HCT116 (cell line): ENCODE measurements at regions not wholly inside any gene's neighbourhood (a gene's known extent, or its start where the extent isn't known, plus 50 kb on each side); places are given as distances from the start of the nearest gene placed in this dataset.

Experiments
- ATAC-seq: fragments of 200-7000 bp; cut with Tn5 transposase; 2 replicates; pipeline ENCODE4 v1.9.1; 2020; ENCODE audit warnings: mild to moderate bottlenecking, moderate library complexity
- BruUV-seq: library from RNA; stranded (reverse); fragments of 400-500 nt; replicated peaks from 2 replicates; lab custom pipeline; 2021; lab: Mats Ljungman, UMichigan
- CTCF ChIA-PET: fragments of 300-600 bp; sonication (Branson Sonifier 250); formaldehyde crosslinking; loops from one replicate; lab custom pipeline; 2021; ENCODE audit warnings: antibody characterized with exemption; lab: Charles Lee
- POLR2A ChIA-PET: fragments of 300-600, 350-600 bp; sonication (Branson Sonifier 250); formaldehyde crosslinking; loops from one replicate; lab custom pipeline; 2021; ENCODE audit warnings: antibody characterized with exemption; lab: Charles Lee
- RAD21 ChIA-PET, 2 experiments: fragments of 300-600 bp; sonication (Branson Sonifier 250); formaldehyde crosslinking; loops; one replicate each; lab custom pipeline; 2023; ENCODE audit warnings: low total read pairs in 2 of 2; ENCODE audit not compliant: uncharacterized antibody in 2 of 2, unreplicated experiment in 2 of 2, low non-redundant PET in 1 of 2; lab: Charles Lee
- DNase-seq: peaks from one replicate; pipeline ENCODE4 v3.0.0-alpha.2; 2010; ENCODE audit warnings: low read depth, low spot score
- H2AFZ ChIP-seq: fragments of 200-600 bp; shearing (Covaris generic), sonication (generic); 2 replicates; pipeline ENCODE4 v1.6.1; 2017; ENCODE audit warnings: low read depth, mixed run types, mixed read lengths, antibody characterized with exemption, low read length; ENCODE audit not compliant: poor library complexity, severe bottlenecking
- H3K27ac ChIP-seq: 2 replicates; pipeline ENCODE4 v1.5.1; 2012; ENCODE audit warnings: low read depth, low read length
- H3K27me3 ChIP-seq: fragments of 200-600 bp; sonication (generic); 2 replicates; pipeline ENCODE4 v1.6.1; 2016; ENCODE audit warnings: mixed run types, low read length, mixed read lengths; ENCODE audit not compliant: insufficient read depth
- H3K36me3 ChIP-seq, 2 experiments: fragments of 200-500 bp in 1 of 2; fragments of 200-600 bp in 1 of 2; sonication (Bioruptor generic) in 1 of 2; sonication (generic) in 1 of 2; 2 replicates each; pipeline versions ENCODE4 v1.5.1 to v1.6.1; 2014 to 2016; ENCODE audit warnings: low read length in 2 of 2, inconsistent platforms in 1 of 2, mixed read lengths in 1 of 2, mixed run types in 1 of 2; ENCODE audit not compliant: insufficient read depth in 2 of 2, control insufficient read depth in 1 of 2
- H3K4me1 ChIP-seq, 2 experiments: fragments of 200-600 bp in 1 of 2; sonication (generic) in 1 of 2; 2 replicates each; pipeline versions ENCODE4 v1.5.1 to v1.6.1; 2012 to 2017; ENCODE audit warnings: low read length in 2 of 2, inconsistent platforms in 1 of 2, mild to moderate bottlenecking in 1 of 2, mixed read lengths in 1 of 2, mixed run types in 1 of 2, moderate library complexity in 1 of 2; ENCODE audit not compliant: insufficient read depth in 2 of 2, control insufficient read depth in 1 of 2
- H3K4me2 ChIP-seq: fragments of 200-600 bp; sonication (generic); 2 replicates; pipeline ENCODE4 v1.6.1; 2017; ENCODE audit warnings: mixed run types, low read length, mixed read lengths
- H3K4me3 ChIP-seq, 2 experiments: fragments of 200-600 bp in 1 of 2; sonication (generic) in 1 of 2; replicated peaks in 1 of 2; 2 replicates each; pipeline ENCODE4 v1.5.1; 2011 to 2016; ENCODE audit warnings: low read length in 2 of 2, control low read depth in 1 of 2, low read depth in 1 of 2, mild to moderate bottlenecking in 1 of 2, mixed read lengths in 1 of 2, mixed run types in 1 of 2
- H3K79me2 ChIP-seq: fragments of 200-600 bp; sonication (generic); 2 replicates; pipeline ENCODE4 v1.6.1; 2017; ENCODE audit warnings: mild to moderate bottlenecking, mixed run types, low read length, moderate library complexity, mixed read lengths; ENCODE audit not compliant: insufficient read depth
- H3K9ac ChIP-seq: fragments of 200-600 bp; sonication (generic); 2 replicates; pipeline ENCODE4 v1.6.1; 2016; ENCODE audit warnings: low read length, mixed read lengths
- H3K9me2 ChIP-seq: fragments of 200-600 bp; sonication (generic), shearing (Covaris generic); 2 replicates; pipeline ENCODE4 v1.6.1; 2017; ENCODE audit warnings: mixed run types, mild to moderate bottlenecking, moderate library complexity; ENCODE audit not compliant: insufficient read depth
- H3K9me3 ChIP-seq, 2 experiments: fragments of 200-500 bp in 1 of 2; fragments of 200-600 bp in 1 of 2; sonication (Bioruptor generic) in 1 of 2; sonication (generic) in 1 of 2; 2 replicates each; pipeline ENCODE4 v1.6.1; 2014 to 2017; ENCODE audit warnings: low read length in 2 of 2, mixed read lengths in 2 of 2, inconsistent platforms in 1 of 2, low read depth in 1 of 2, mild to moderate bottlenecking in 1 of 2, mixed run types in 1 of 2, moderate library complexity in 1 of 2; ENCODE audit not compliant: control insufficient read depth in 1 of 2, insufficient read depth in 1 of 2
- H4K20me1 ChIP-seq: fragments of 200-600 bp; sonication (generic), shearing (Covaris generic); 2 replicates; pipeline ENCODE4 v1.6.1; 2017; ENCODE audit warnings: mixed run types, mild to moderate bottlenecking, moderate library complexity; ENCODE audit not compliant: insufficient read depth
- ATF3 ChIP-seq: IDR thresholded peaks from 2 replicates; pipeline ENCODE4 v1.6.1; 2012
- CBX3 ChIP-seq: IDR thresholded peaks from 2 replicates; pipeline ENCODE4 v1.6.1; 2012; ENCODE audit warnings: low read depth
- CEBPB ChIP-seq: IDR thresholded peaks from 2 replicates; pipeline ENCODE4 v1.6.1; 2012; ENCODE audit warnings: low read depth
- EGR1 ChIP-seq: IDR thresholded peaks from 2 replicates; pipeline ENCODE4 v1.6.1; 2012; ENCODE audit warnings: low read depth
- ELF1 ChIP-seq: IDR thresholded peaks from 2 replicates; pipeline ENCODE4 v1.6.1; 2012; ENCODE audit warnings: low read depth, borderline replicate concordance
- EZH2 ChIP-seq: fragments of 200-600 bp; sonication (generic); IDR thresholded peaks from 2 replicates; pipeline ENCODE4 v1.6.1; 2017; ENCODE audit warnings: antibody characterized with exemption, mixed run types
- POLR2AphosphoS5 ChIP-seq: IDR thresholded peaks from 2 replicates; pipeline ENCODE4 v1.6.1; 2011; ENCODE audit warnings: mild to moderate bottlenecking, low read depth, low read length, moderate library complexity
- RAD21 ChIP-seq: IDR thresholded peaks from 2 replicates; pipeline ENCODE4 v1.6.1; 2012; ENCODE audit warnings: low read depth, mild to moderate bottlenecking
- REST ChIP-seq: IDR thresholded peaks from 2 replicates; pipeline ENCODE4 v1.6.1; 2012; ENCODE audit warnings: low read depth
- SP1 ChIP-seq: IDR thresholded peaks from 2 replicates; pipeline ENCODE4 v1.6.1; 2012; ENCODE audit warnings: low read depth
- TCF7L2 ChIP-seq: IDR thresholded peaks from 2 replicates; pipeline ENCODE4 v1.7.0; 2011; ENCODE audit warnings: borderline replicate concordance, inconsistent platforms; ENCODE audit not compliant: insufficient read depth, insufficient read length; ENCODE audit errors: extremely low read depth
- YY1 ChIP-seq: IDR thresholded peaks from 2 replicates; pipeline ENCODE4 v1.6.1; 2011; ENCODE audit warnings: low read length, low read depth, moderate library complexity, mild to moderate bottlenecking; ENCODE audit not compliant: insufficient replicate concordance; ENCODE audit errors: extremely low read depth
- ZBTB33 ChIP-seq: IDR thresholded peaks from 2 replicates; pipeline ENCODE4 v1.6.1; 2011; ENCODE audit warnings: mild to moderate bottlenecking, low read length, moderate library complexity; ENCODE audit not compliant: insufficient replicate concordance; ENCODE audit errors: extremely low read depth
- intact Hi-C: fragments of 100-400 bp; cut with micrococcal nuclease; formaldehyde crosslinking; loops from 2 replicates; pipeline ENCODE4 v1.10.0; 2022

- H3K4me2 ChIP-seq, result no peak overlapping the region
- no peaks in the 10 kb centered on the region for H3K79me2 ChIP-seq
- H2AFZ ChIP-seq, result no peak overlapping the region
- no peak overlapping the region for H3K27ac ChIP-seq
- intact Hi-C loops, result no loop called here
- no peaks in the 10 kb centered on the region for H4K20me1 ChIP-seq
- BruUV-seq, result no TSS peak
- H3K9me2 ChIP-seq, result no peaks in the 10 kb centered on the region
- ChIA-PET RAD21 (interaction anchor here in 1 of 2 experiments (0.7 kb wide), 1 partner anchor 13 kb away, joined by 3 read pairs; no protein-coding TSS in a partner anchor), POLR2A (no interaction called here), CTCF (interaction anchor here (1.0 kb wide), 1 partner anchor 321 kb away, joined by 3 read pairs; no protein-coding TSS in a partner anchor)
- H3K27me3 ChIP-seq, result no peaks in the 10 kb centered on the region
- no peak overlapping the region for H3K4me3 ChIP-seq
- H3K9me3 ChIP-seq, result no peaks in the 10 kb centered on the region
- ATAC-seq, result no peak
- DNase-seq, result no peak
- no peaks in the 10 kb centered on the region for H3K4me1 ChIP-seq
- no peaks in the 10 kb centered on the region for H3K36me3 ChIP-seq
- TF ChIP-seq EGR1, result no peak
- TF ChIP-seq TCF7L2, result no peak
- TF ChIP-seq ATF3, result no peak
- TF ChIP-seq REST, result no peak
- no peak for TF ChIP-seq CEBPB
- H3K9ac ChIP-seq, result no peak overlapping the region
These were observed 72.0 kb upstream of the FN1 start for GRCh38 chr2:215507836-215508235.

GRCh38 chr2:215507136-215507535 lies 71.3 kb upstream of the FN1 start:
- no peaks in the 10 kb centered on the region for H3K9me2 ChIP-seq
- no peaks in the 10 kb centered on the region for H4K20me1 ChIP-seq
- H3K4me3 ChIP-seq, result no peak overlapping the region
- no peaks in the 10 kb centered on the region for H3K79me2 ChIP-seq
- DNase-seq, result no peak
- no peak overlapping the region for H3K9ac ChIP-seq
- BruUV-seq, result no TSS peak
- no peak for ATAC-seq
- CTCF ChIA-PET, result no interaction called here
- no peak overlapping the region for H2AFZ ChIP-seq
- POLR2A ChIA-PET, result no interaction called here
- H3K36me3 ChIP-seq, result no peaks in the 10 kb centered on the region
- H3K4me2 ChIP-seq, result no peak overlapping the region
- H3K27me3 ChIP-seq, result no peaks in the 10 kb centered on the region
- no peak overlapping the region for H3K27ac ChIP-seq
- H3K9me3 ChIP-seq, result no peaks in the 10 kb centered on the region
- intact Hi-C loops, result no loop called here
- RAD21 ChIA-PET, result no interaction called here
- no peaks in the 10 kb centered on the region for H3K4me1 ChIP-seq
- no peak for TF ChIP-seq CBX3
- TF ChIP-seq SP1, result no peak
- TF ChIP-seq ELF1, result no peak
- no peak for TF ChIP-seq TCF7L2
- no peak for TF ChIP-seq EZH2
- no peak for TF ChIP-seq YY1
- no peak for TF ChIP-seq RAD21
- TF ChIP-seq EGR1, result no peak
- no peak for TF ChIP-seq POLR2AphosphoS5
- no peak for TF ChIP-seq ZBTB33
